Lower leg skin (tissue), 4 donors: ENCODE measurements at regions not wholly inside any gene's neighbourhood (a gene's known extent, or its start where the extent isn't known, plus 50 kb on each side); places are given as distances from the start of the nearest gene placed in this dataset.

Experiments
- DNase-seq, 2 donors: peaks; one replicate each; pipeline ENCODE4 v3.0.0-alpha.2; 2019; ENCODE audit warnings: low spot score in 2 of 2
- H3K4me3 ChIP-seq: fragments of 200-600 bp; sonication (generic); 2 replicates; pipeline ENCODE4 v1.5.1; 2017; ENCODE audit warnings: mild to moderate bottlenecking, low read depth; ENCODE audit not compliant: poor library complexity, severe bottlenecking
- POLR2A ChIP-seq, 2 donors: fragments of 450-650 bp; IDR thresholded peaks; one replicate each; pipeline ENCODE4 v1.6.1; 2016 to 2017; ENCODE audit warnings: antibody characterized with exemption in 2 of 2, mild to moderate bottlenecking in 1 of 2, moderate library complexity in 1 of 2
- WGBS, 2 donors: methylation state at CpG; one replicate each; pipeline ENCODE4 v1.1.5; 2018; 5-methylcytosine and 5-hydroxymethylcytosine counted together
- intact Hi-C: fragments of 100-400 bp; cut with DNase I; formaldehyde crosslinking; loops from one replicate; pipeline ENCODE4 v1.15.0; 2023; ENCODE audit warnings: low total_unique reads
- TF ChIP-seq, protein P1 (sequence below), 3 donors: fragments of 450-650 bp; IDR thresholded peaks; one replicate each; pipeline ENCODE4 v1.5.1; 2016; ENCODE audit warnings: antibody characterized with exemption in 3 of 3, mild to moderate bottlenecking in 3 of 3, moderate library complexity in 2 of 3

GRCh38 chr6:156717542-156717941, 59.6 kb upstream of the ARID1B start:
- intact Hi-C loops = no loop called here
- H3K4me3 ChIP-seq = no peak overlapping the region
- no peak for DNase-seq
- TF ChIP-seq POLR2A (IDR thresholded peaks at IDR 0.05) = no peak
- TF ChIP-seq, protein P1, sequence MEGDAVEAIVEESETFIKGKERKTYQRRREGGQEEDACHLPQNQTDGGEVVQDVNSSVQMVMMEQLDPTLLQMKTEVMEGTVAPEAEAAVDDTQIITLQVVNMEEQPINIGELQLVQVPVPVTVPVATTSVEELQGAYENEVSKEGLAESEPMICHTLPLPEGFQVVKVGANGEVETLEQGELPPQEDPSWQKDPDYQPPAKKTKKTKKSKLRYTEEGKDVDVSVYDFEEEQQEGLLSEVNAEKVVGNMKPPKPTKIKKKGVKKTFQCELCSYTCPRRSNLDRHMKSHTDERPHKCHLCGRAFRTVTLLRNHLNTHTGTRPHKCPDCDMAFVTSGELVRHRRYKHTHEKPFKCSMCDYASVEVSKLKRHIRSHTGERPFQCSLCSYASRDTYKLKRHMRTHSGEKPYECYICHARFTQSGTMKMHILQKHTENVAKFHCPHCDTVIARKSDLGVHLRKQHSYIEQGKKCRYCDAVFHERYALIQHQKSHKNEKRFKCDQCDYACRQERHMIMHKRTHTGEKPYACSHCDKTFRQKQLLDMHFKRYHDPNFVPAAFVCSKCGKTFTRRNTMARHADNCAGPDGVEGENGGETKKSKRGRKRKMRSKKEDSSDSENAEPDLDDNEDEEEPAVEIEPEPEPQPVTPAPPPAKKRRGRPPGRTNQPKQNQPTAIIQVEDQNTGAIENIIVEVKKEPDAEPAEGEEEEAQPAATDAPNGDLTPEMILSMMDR (IDR thresholded peaks at IDR 0.05) = no peak
- 91 to 93% methylated on average over 5 of the region's 5 CpGs for WGBS, 2 donors

DNA sequence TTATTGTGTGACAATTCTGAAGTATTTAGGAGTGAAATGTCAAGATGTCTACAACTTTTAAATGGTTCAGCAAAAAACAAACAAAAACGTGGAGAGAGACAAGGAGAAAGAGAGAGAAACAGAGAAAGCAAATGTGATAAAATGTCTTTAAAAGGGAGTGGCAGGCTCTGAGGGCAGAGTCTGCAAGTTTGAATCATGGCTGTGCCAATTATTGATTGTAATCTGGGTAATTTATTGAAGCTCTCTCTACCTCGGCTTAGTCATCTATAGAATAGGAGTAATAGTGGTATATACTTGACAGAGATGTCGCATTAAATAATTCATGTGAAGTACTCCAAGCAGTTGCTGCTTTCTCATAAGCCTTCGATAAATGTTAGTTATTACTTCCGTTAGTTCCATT, 61.3 kb upstream of the ARID1B start:
- no peak for TF ChIP-seq POLR2A (IDR thresholded peaks at IDR 0.05)
- TF ChIP-seq, protein P1 (IDR thresholded peaks at IDR 0.05) = no peak
- intact Hi-C loops = no loop called here
- WGBS, 2 donors = 58 to 60% methylated on average over 5 of the region's 5 CpGs
- no peak for DNase-seq
- H3K4me3 ChIP-seq = no peak overlapping the region

DNA sequence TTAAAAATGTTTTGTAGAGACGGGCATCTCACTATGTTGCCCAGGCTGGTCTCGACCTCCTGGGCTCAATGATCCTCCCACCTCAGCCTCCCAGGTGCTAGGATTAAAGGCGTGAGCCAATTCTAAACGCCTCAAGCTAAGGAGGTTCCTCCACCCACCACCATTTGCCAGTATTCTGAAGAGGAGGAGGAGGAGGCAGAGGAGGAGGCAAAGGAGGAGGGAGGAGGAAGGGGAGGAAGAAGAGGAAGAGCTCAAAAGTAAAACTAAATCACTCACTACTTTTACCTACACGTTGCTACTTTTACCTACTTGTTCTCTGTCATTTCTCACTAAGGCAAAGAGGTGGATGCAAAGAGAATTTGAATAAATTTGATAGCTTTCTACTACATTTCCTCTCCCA, 63.6 kb upstream of the ARID1B start:
- WGBS, 2 donors = 62 to 72% methylated on average over 5 of the region's 5 CpGs
- DNase-seq = no peak
- intact Hi-C loops = no loop called here
- no peak overlapping the region for H3K4me3 ChIP-seq
- TF ChIP-seq POLR2A (IDR thresholded peaks at IDR 0.05) = no peak
- TF ChIP-seq, protein P1 (IDR thresholded peaks at IDR 0.05) = no peak

DNA sequence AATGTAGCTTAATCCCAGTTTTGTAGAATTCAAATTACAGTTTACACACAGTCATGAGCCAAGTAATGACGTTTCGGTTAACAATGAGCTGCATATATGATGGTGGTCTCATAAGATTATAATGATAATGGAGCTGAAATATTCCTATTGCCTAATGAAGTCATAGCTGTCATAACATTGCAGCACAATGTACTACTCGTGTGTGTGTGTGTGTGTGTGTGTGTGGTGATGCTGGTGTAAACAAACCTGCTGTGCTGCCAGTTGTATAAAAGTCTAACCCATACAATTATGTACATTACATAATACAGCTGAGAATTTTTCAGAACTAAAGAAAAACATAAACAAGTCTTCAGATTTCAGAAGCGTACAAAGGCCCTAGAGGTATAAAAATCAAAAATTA, 66.7 kb upstream of the ARID1B start:
- 59 to 76% methylated on average over 4 of the region's 4 CpGs for WGBS, 2 donors
- H3K4me3 ChIP-seq = no peak overlapping the region
- TF ChIP-seq, protein P1 (IDR thresholded peaks at IDR 0.05) = no peak
- no peak for TF ChIP-seq POLR2A (IDR thresholded peaks at IDR 0.05)
- intact Hi-C loops = no loop called here
- no peak for DNase-seq

- DNase-seq = no peak
- WGBS, 2 donors = 63 to 79% methylated on average over 3 of the region's 3 CpGs
- no peak overlapping the region for H3K4me3 ChIP-seq
- TF ChIP-seq, protein P1 (IDR thresholded peaks at IDR 0.05) = no peak
- TF ChIP-seq POLR2A (IDR thresholded peaks at IDR 0.05) = no peak
- intact Hi-C loops = no loop called here
These were observed 69.4 kb upstream of the ARID1B start for GRCh38 chr6:156707818-156708217.

DNA sequence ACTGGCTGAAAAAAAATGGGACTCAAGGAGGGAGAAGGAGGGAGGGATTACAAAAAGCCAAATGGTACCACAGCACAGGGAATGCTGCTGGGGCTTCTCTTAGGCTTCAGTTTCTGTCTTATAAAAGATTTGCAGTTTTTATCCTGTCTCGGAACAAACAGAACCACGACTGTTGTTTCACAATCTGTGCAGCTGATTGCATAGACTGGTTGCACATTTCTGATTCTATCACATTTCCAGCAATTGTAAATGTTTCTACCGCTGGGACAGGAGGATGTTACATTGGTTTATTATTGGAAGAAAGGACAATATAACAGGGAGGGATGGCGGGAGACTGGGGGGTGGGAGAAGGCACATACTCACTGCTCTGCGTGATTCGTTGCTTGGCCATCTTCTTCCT, 73.5 kb upstream of the ARID1B start:
- WGBS, 2 donors = 61 to 68% methylated on average over 6 of the region's 6 CpGs
- no peak for TF ChIP-seq POLR2A (IDR thresholded peaks at IDR 0.05)
- TF ChIP-seq, protein P1 (IDR thresholded peaks at IDR 0.05) = no peak

More for the DNA sequence above, 73.5 kb upstream of the ARID1B start:
- DNase-seq = no peak
- intact Hi-C loops = no loop called here
- no peak overlapping the region for H3K4me3 ChIP-seq
